ENCODE measurements at regions not wholly inside any gene's neighbourhood (a gene's known extent, or its start where the extent isn't known, plus 50 kb on each side); places are given as distances from the start of the nearest gene placed in this dataset.

- TF ChIP-seq POLR2A (IDR thresholded peaks at IDR 0.05) = no peak
- TF ChIP-seq CTCF (IDR thresholded peaks at IDR 0.05) = no peak
- Histone ChIP-seq H3K9me3 (no peaks in the 10 kb centered on the region), H3K27me3 (no peaks in the 10 kb centered on the region), H3K36me3 (ENCODE audit: low read depth, missing control alignments) (no peaks in the 10 kb centered on the region), H3K4me1 (no peaks in the 10 kb centered on the region), H3K4me3 (no peak overlapping the region), H3K27ac (no peak overlapping the region)
- WGBS, 2 donors = 42 to 47% methylated on average over 3 of the region's 3 CpGs
- no peak for DNase-seq
- intact Hi-C loops (cut with DNase I; ENCODE audit: low total_unique reads) = no loop called here
Observed at GRCh38 chr4:60544981-60545380, 655.1 kb upstream of the ADGRL3 start.

GRCh38 chr4:60562334-60562733 is 637.8 kb upstream of the ADGRL3 start:
- TF ChIP-seq POLR2A (IDR thresholded peaks at IDR 0.05) (no peak), CTCF (IDR thresholded peaks at IDR 0.05) (no peak)
- Histone ChIP-seq H3K36me3 (ENCODE audit: low read depth, missing control alignments) (no peaks in the 10 kb centered on the region), H3K27me3 (no peaks in the 10 kb centered on the region), H3K4me1 (no peaks in the 10 kb centered on the region), H3K9me3 (no peaks in the 10 kb centered on the region), H3K27ac (no peak overlapping the region), H3K4me3 (no peak overlapping the region)
- WGBS, 2 donors = 51% methylated on average over 2 of the region's 2 CpGs
- intact Hi-C loops (cut with DNase I; ENCODE audit: low total_unique reads) = no loop called here
- no peak for DNase-seq

- H3K4me3 ChIP-seq = no peak overlapping the region
- H3K36me3 ChIP-seq (ENCODE audit: low read depth, missing control alignments) = no peaks in the 10 kb centered on the region
- TF ChIP-seq CTCF (IDR thresholded peaks at IDR 0.05) = no peak
- no peak for TF ChIP-seq POLR2A (IDR thresholded peaks at IDR 0.05)
- intact Hi-C loops (cut with DNase I; ENCODE audit: low total_unique reads) = no loop called here
- H3K4me1 ChIP-seq = no peaks in the 10 kb centered on the region
- H3K9me3 ChIP-seq = no peaks in the 10 kb centered on the region
- no peak for DNase-seq
- no peak overlapping the region for H3K27ac ChIP-seq
- H3K27me3 ChIP-seq = no peaks in the 10 kb centered on the region
- WGBS, 2 donors = 92 to 93% methylated on average over 7 of the region's 7 CpGs
Observed at GRCh38 chr4:60565558-60565957, 634.6 kb upstream of the ADGRL3 start.

- Histone ChIP-seq H3K36me3 (ENCODE audit: low read depth, missing control alignments) (no peaks in the 10 kb centered on the region), H3K4me3 (no peak overlapping the region), H3K4me1 (no peaks in the 10 kb centered on the region), H3K27ac (no peak overlapping the region), H3K9me3 (no peaks in the 10 kb centered on the region), H3K27me3 (no peaks in the 10 kb centered on the region)
- intact Hi-C loops (cut with DNase I; ENCODE audit: low total_unique reads) = no loop called here
- no peak for DNase-seq
- TF ChIP-seq POLR2A (IDR thresholded peaks at IDR 0.05) = no peak
- no peak for TF ChIP-seq CTCF (IDR thresholded peaks at IDR 0.05)
Observed at GRCh38 chr4:60575336-60575735, 624.8 kb upstream of the ADGRL3 start.

GRCh38 chr4:60579335-60579734 is 620.8 kb upstream of the ADGRL3 start:
- no peak for DNase-seq
- Histone ChIP-seq H3K27ac (no peak overlapping the region), H3K4me3 (no peak overlapping the region), H3K36me3 (ENCODE audit: low read depth, missing control alignments) (no peaks in the 10 kb centered on the region), H3K27me3 (no peaks in the 10 kb centered on the region), H3K9me3 (no peaks in the 10 kb centered on the region), H3K4me1 (no peaks in the 10 kb centered on the region)
- WGBS, 2 donors = 79 to 87% methylated on average over 2 of the region's 2 CpGs
- no peak for TF ChIP-seq CTCF (IDR thresholded peaks at IDR 0.05)
- intact Hi-C loops (cut with DNase I; ENCODE audit: low total_unique reads) = no loop called here

Measured in testis (tissue), 2 donors.